Ovary (tissue), 3 donors: ENCODE measurements at regions not wholly inside any gene's neighbourhood (a gene's known extent, or its start where the extent isn't known, plus 50 kb on each side); places are given as distances from the start of the nearest gene placed in this dataset.

ENCODE experiments used
- CTCF ChIP-seq, 3 donors: fragments of 450-650 bp in 2 of 3; fragments of 200-600 bp in 1 of 3; IDR thresholded peaks; one replicate each; pipeline versions ENCODE4 v1.5.1 to v1.8.0; 2016 to 2022; ENCODE audit warnings: antibody characterized with exemption in 3 of 3, mild to moderate bottlenecking in 1 of 3
- POLR2A ChIP-seq: fragments of 450-650 bp; IDR thresholded peaks from one replicate; pipeline ENCODE4 v1.6.1; 2017; ENCODE audit warnings: antibody characterized with exemption, mild to moderate bottlenecking, moderate library complexity
- donor health status: DM: no; HTN: no; CAD: no.

DNA sequence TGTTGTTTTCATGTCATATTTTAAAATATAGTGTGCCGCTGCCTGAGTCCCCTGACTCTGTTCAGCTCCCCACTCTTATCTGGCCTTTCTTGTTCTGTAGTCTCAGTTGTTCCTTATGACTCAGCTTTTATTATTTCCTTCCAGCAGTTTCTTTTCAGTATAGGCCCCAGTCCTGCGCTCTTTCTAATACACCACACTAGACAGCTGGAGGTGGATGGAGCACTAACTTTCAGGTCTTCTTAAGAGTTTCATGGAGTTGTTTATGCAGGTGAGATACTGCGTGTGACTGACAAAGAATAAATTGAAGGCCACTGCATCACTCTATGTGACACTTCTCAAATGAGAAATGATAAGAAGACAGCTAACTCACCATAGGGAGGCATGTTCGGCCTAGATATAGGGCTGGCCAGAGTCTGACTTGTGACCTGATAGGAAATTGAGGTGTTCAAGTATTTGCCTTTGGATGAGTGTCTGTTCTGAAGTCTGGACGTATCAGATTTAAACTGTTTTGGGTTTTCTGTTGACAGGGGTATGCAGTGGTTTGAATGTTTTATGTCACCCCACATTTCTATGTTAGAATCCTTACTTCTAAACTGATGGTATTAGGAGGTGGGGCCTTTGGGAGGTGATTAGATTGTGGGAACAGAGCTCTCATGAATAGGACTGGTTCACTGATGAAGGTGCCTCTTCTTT lies 60.8 kb upstream of the CLMN start:
- TF ChIP-seq CTCF (IDR thresholded peaks at IDR 0.05), result no peak
- TF ChIP-seq POLR2A, result no peak
